HepG2 (cell line): ENCODE measurements at regions not wholly inside any gene's neighbourhood (a gene's known extent, or its start where the extent isn't known, plus 50 kb on each side); places are given as distances from the start of the nearest gene placed in this dataset.

Experiments used
- CC2D1A ChIP-seq: sonication (generic); formaldehyde crosslinking; IDR thresholded peaks from 2 replicates; pipeline ENCODE4 v1.8.1; 2023; ENCODE audit warnings: mild to moderate bottlenecking, missing genetic modification reagents
- HDAC2 ChIP-seq: sonication (generic); formaldehyde crosslinking; IDR thresholded peaks from 2 replicates; pipeline ENCODE4 v1.4.0; 2020; ENCODE audit warnings: missing genetic modification reagents
- NFE2L2 ChIP-seq: fragments of 150-350 bp; IDR thresholded peaks from 2 replicates; pipeline ENCODE4 v1.6.1; 2014; ENCODE audit warnings: low read length
- PHF21A ChIP-seq: sonication (generic); formaldehyde crosslinking; IDR thresholded peaks from 2 replicates; pipeline ENCODE4 v1.5.0; 2020; ENCODE audit warnings: mild to moderate bottlenecking, missing genetic modification reagents
- PRPF4 ChIP-seq: fragments of 200-400 bp; formaldehyde crosslinking; IDR thresholded peaks from 2 replicates; pipeline ENCODE4 v1.6.1; 2016; ENCODE audit warnings: low read length, low read depth; ENCODE audit not compliant: poor library complexity, severe bottlenecking
- RBAK ChIP-seq: sonication (generic); formaldehyde crosslinking; IDR thresholded peaks from 2 replicates; pipeline ENCODE4 v1.5.1; 2020; ENCODE audit warnings: mild to moderate bottlenecking, missing genetic modification reagents
- SETDB1 ChIP-seq: sonication (generic); formaldehyde crosslinking; IDR thresholded peaks from 2 replicates; pipeline ENCODE4 v1.5.1; 2020; ENCODE audit warnings: missing genetic modification reagents, mild to moderate bottlenecking, borderline replicate concordance
- SKI ChIP-seq: fragments of 450-650 bp; IDR thresholded peaks from one replicate; pipeline ENCODE4 v1.6.1; 2018; ENCODE audit warnings: mild to moderate bottlenecking; ENCODE audit not compliant: partially characterized antibody
- ZBTB20 ChIP-seq: sonication (generic); formaldehyde crosslinking; IDR thresholded peaks from 2 replicates; pipeline ENCODE4 v1.8.1; 2023; ENCODE audit warnings: missing genetic modification reagents, low read depth, mild to moderate bottlenecking, borderline replicate concordance
- ZBTB3 ChIP-seq: sonication (generic); formaldehyde crosslinking; IDR thresholded peaks from 2 replicates; pipeline ENCODE4 v1.4.0; 2020; ENCODE audit warnings: low read depth, mild to moderate bottlenecking, moderate library complexity, missing genetic modification reagents, borderline replicate concordance
- TF ChIP-seq, protein P1 (sequence below): sonication (generic); formaldehyde crosslinking; IDR thresholded peaks from 2 replicates; pipeline ENCODE4 v1.4.0; 2020; ENCODE audit warnings: mild to moderate bottlenecking, missing genetic modification reagents, borderline replicate concordance
- TF ChIP-seq, protein P2 (sequence below): sonication (generic); formaldehyde crosslinking; IDR thresholded peaks from 2 replicates; pipeline ENCODE4 v1.5.0; 2020; ENCODE audit warnings: missing genetic modification reagents, mild to moderate bottlenecking, borderline replicate concordance
- TF ChIP-seq, protein P3 (sequence below): sonication (generic); formaldehyde crosslinking; IDR thresholded peaks from 2 replicates; pipeline ENCODE4 v1.5.0; 2020; ENCODE audit warnings: mild to moderate bottlenecking, missing genetic modification reagents, borderline replicate concordance
- TF ChIP-seq, protein P4 (sequence below): sonication (generic); formaldehyde crosslinking; conservative IDR thresholded peaks from 2 replicates; pipeline ENCODE4 v1.4.0; 2020; ENCODE audit warnings: missing genetic modification reagents
- TF ChIP-seq, protein P5 (sequence below): sonication (generic); formaldehyde crosslinking; IDR thresholded peaks from 2 replicates; pipeline ENCODE4; 2020; ENCODE audit warnings: missing genetic modification reagents, mild to moderate bottlenecking, borderline replicate concordance
- TF ChIP-seq, protein P6 (sequence below): sonication (generic); formaldehyde crosslinking; conservative IDR thresholded peaks from 2 replicates; pipeline ENCODE4 v1.4.0; 2020; ENCODE audit warnings: missing genetic modification reagents

DNA sequence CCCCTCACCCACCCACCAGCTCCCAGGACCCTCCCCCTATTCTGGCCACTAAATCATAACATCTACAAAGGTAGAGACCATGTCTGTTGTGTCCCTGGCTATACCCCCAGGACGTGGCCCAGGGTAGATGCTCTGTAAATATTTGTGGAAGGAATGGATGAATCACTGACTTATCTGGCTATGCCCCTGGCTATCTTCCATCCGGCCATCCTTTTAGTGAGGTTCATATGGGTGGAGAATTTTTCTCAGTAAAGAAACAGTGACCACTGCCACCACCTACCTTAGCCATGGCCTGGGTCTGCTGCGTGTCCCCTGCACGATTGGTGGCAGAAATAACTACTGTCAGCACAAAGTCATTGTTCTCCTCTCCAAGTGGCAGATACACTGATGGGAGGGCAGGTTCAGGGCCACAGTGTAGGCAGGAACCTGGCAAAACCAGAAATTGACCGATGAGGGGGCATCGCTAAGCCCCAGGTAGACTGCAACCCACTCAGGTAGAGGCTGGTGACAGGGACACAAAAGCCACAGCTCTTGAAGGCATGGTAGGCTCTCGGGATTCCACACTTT lies 63.1 kb upstream of the BCO1 start (continued):
- TF ChIP-seq, protein P1, sequence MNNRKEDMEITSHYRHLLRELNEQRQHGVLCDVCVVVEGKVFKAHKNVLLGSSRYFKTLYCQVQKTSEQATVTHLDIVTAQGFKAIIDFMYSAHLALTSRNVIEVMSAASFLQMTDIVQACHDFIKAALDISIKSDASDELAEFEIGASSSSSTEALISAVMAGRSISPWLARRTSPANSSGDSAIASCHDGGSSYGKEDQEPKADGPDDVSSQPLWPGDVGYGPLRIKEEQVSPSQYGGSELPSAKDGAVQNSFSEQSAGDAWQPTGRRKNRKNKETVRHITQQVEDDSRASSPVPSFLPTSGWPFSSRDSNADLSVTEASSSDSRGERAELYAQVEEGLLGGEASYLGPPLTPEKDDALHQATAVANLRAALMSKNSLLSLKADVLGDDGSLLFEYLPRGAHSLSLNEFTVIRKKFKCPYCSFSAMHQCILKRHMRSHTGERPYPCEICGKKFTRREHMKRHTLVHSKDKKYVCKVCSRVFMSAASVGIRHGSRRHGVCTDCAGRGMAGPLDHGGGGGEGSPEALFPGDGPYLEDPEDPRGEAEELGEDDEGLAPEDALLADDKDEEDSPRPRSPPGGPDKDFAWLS: no peak
- TF ChIP-seq, protein P2, sequence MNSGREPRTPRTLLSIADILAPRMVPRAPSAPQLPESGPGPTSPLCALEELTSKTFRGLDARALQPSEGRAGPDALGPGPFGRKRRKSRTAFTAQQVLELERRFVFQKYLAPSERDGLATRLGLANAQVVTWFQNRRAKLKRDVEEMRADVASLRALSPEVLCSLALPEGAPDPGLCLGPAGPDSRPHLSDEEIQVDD (CRISPR knock-in tag): no peak
- no peak for TF ChIP-seq ZBTB3 (CRISPR knock-in tag)
- TF ChIP-seq PRPF4: no peak
- TF ChIP-seq, protein P3, sequence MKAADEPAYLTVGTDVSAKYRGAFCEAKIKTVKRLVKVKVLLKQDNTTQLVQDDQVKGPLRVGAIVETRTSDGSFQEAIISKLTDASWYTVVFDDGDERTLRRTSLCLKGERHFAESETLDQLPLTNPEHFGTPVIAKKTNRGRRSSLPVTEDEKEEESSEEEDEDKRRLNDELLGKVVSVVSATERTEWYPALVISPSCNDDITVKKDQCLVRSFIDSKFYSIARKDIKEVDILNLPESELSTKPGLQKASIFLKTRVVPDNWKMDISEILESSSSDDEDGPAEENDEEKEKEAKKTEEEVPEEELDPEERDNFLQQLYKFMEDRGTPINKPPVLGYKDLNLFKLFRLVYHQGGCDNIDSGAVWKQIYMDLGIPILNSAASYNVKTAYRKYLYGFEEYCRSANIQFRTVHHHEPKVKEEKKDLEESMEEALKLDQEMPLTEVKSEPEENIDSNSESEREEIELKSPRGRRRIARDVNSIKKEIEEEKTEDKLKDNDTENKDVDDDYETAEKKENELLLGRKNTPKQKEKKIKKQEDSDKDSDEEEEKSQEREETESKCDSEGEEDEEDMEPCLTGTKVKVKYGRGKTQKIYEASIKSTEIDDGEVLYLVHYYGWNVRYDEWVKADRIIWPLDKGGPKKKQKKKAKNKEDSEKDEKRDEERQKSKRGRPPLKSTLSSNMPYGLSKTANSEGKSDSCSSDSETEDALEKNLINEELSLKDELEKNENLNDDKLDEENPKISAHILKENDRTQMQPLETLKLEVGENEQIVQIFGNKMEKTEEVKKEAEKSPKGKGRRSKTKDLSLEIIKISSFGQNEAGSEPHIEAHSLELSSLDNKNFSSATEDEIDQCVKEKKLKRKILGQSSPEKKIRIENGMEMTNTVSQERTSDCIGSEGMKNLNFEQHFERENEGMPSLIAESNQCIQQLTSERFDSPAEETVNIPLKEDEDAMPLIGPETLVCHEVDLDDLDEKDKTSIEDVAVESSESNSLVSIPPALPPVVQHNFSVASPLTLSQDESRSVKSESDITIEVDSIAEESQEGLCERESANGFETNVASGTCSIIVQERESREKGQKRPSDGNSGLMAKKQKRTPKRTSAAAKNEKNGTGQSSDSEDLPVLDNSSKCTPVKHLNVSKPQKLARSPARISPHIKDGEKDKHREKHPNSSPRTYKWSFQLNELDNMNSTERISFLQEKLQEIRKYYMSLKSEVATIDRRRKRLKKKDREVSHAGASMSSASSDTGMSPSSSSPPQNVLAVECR (CRISPR knock-in tag): no peak
- peak; percentile 77; the same call in 1 of the 2 replicates for TF ChIP-seq ZBTB20 (CRISPR knock-in tag)
- no peak for TF ChIP-seq RBAK (CRISPR knock-in tag)
- no peak for TF ChIP-seq NFE2L2
- TF ChIP-seq HDAC2 (CRISPR knock-in tag): peak; percentile 49; the same call in 1 of the 2 replicates
- no peak for TF ChIP-seq SKI
- TF ChIP-seq, protein P4, sequence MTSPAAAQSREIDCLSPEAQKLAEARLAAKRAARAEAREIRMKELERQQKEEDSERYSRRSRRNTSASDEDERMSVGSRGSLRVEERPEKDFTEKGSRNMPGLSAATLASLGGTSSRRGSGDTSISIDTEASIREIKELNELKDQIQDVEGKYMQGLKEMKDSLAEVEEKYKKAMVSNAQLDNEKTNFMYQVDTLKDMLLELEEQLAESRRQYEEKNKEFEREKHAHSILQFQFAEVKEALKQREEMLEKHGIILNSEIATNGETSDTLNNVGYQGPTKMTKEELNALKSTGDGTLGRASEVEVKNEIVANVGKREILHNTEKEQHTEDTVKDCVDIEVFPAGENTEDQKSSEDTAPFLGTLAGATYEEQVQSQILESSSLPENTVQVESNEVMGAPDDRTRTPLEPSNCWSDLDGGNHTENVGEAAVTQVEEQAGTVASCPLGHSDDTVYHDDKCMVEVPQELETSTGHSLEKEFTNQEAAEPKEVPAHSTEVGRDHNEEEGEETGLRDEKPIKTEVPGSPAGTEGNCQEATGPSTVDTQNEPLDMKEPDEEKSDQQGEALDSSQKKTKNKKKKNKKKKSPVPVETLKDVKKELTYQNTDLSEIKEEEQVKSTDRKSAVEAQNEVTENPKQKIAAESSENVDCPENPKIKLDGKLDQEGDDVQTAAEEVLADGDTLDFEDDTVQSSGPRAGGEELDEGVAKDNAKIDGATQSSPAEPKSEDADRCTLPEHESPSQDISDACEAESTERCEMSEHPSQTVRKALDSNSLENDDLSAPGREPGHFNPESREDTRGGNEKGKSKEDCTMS (CRISPR knock-in tag): no peak
- TF ChIP-seq SETDB1 (CRISPR knock-in tag): no peak
- TF ChIP-seq, protein P5, sequence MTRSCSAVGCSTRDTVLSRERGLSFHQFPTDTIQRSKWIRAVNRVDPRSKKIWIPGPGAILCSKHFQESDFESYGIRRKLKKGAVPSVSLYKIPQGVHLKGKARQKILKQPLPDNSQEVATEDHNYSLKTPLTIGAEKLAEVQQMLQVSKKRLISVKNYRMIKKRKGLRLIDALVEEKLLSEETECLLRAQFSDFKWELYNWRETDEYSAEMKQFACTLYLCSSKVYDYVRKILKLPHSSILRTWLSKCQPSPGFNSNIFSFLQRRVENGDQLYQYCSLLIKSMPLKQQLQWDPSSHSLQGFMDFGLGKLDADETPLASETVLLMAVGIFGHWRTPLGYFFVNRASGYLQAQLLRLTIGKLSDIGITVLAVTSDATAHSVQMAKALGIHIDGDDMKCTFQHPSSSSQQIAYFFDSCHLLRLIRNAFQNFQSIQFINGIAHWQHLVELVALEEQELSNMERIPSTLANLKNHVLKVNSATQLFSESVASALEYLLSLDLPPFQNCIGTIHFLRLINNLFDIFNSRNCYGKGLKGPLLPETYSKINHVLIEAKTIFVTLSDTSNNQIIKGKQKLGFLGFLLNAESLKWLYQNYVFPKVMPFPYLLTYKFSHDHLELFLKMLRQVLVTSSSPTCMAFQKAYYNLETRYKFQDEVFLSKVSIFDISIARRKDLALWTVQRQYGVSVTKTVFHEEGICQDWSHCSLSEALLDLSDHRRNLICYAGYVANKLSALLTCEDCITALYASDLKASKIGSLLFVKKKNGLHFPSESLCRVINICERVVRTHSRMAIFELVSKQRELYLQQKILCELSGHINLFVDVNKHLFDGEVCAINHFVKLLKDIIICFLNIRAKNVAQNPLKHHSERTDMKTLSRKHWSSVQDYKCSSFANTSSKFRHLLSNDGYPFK: no peak
- no peak for TF ChIP-seq CC2D1A (CRISPR knock-in tag)
- TF ChIP-seq, protein P6, sequence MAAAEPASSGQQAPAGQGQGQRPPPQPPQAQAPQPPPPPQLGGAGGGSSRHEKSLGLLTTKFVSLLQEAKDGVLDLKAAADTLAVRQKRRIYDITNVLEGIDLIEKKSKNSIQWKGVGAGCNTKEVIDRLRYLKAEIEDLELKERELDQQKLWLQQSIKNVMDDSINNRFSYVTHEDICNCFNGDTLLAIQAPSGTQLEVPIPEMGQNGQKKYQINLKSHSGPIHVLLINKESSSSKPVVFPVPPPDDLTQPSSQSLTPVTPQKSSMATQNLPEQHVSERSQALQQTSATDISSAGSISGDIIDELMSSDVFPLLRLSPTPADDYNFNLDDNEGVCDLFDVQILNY (CRISPR knock-in tag): no peak
- TF ChIP-seq PHF21A (CRISPR knock-in tag): 0 out of 2 replicates have a peak, but pooled peaks have one; percentile 37
